ENCODE measurements at regions not wholly inside any gene's neighbourhood (a gene's known extent, or its start where the extent isn't known, plus 50 kb on each side); places are given as distances from the start of the nearest gene placed in this dataset.

GRCh38 chr13:71068041-71068440, 799.0 kb downstream of the DACH1 start:
- no peak for DNase-seq

GRCh38 chr13:71067165-71067815, 799.7 kb downstream of the DACH1 start:
- DNase-seq = no peak

- no peak for DNase-seq
These were observed 810.4 kb downstream of the DACH1 start for GRCh38 chr13:71056581-71056980.

- no peak for DNase-seq
These were observed 811.4 kb downstream of the DACH1 start for GRCh38 chr13:71055644-71056043.

GRCh38 chr13:71055047-71055446, 812.0 kb downstream of the DACH1 start:
- DNase-seq = no peak

- no peak for DNase-seq
These were observed 812.6 kb downstream of the DACH1 start for GRCh38 chr13:71054358-71054757.

GRCh38 chr13:71051573-71051972, 815.4 kb downstream of the DACH1 start:
- DNase-seq = no peak

- DNase-seq = no peak
These were observed 820.5 kb downstream of the DACH1 start for GRCh38 chr13:71046360-71047079.

GRCh38 chr13:71045101-71045500, 821.9 kb downstream of the DACH1 start:
- no peak for DNase-seq

GRCh38 chr13:71039440-71039839, 827.6 kb downstream of the DACH1 start:
- DNase-seq = no peak

- DNase-seq = no peak
These were observed 833.0 kb downstream of the DACH1 start for GRCh38 chr13:71034018-71034417.

- no peak for DNase-seq
These were observed 834.0 kb downstream of the DACH1 start for GRCh38 chr13:71033026-71033425.

- DNase-seq = no peak
These were observed 836.2 kb downstream of the DACH1 start for GRCh38 chr13:71030784-71031183.

- no peak for DNase-seq
These were observed 838.1 kb downstream of the DACH1 start for GRCh38 chr13:71028884-71029283.

GRCh38 chr13:71021825-71022422, 845.1 kb downstream of the DACH1 start:
- DNase-seq = no peak

GRCh38 chr13:71018995-71019394, 848.0 kb downstream of the DACH1 start:
- no peak for DNase-seq

- no peak for DNase-seq
These were observed 848.5 kb downstream of the DACH1 start for GRCh38 chr13:71018544-71018943.

- no peak for DNase-seq
These were observed 849.4 kb downstream of the DACH1 start for GRCh38 chr13:71017607-71018006.

- DNase-seq = no peak
These were observed 851.5 kb downstream of the DACH1 start for GRCh38 chr13:71015516-71015915.

- no peak for DNase-seq
These were observed 852.0 kb downstream of the DACH1 start for GRCh38 chr13:71015021-71015420.

- no peak for DNase-seq
These were observed 861.1 kb downstream of the DACH1 start for GRCh38 chr13:71005919-71006318.

- no peak for DNase-seq
These were observed 871.7 kb downstream of the DACH1 start for GRCh38 chr13:70995338-70995737.

- DNase-seq = no peak
These were observed 872.8 kb downstream of the DACH1 start for GRCh38 chr13:70994191-70994590.

- DNase-seq = no peak
These were observed 878.8 kb upstream of the KLHL1 start for GRCh38 chr13:70987043-70987442.
